ENCODE measurements at regions not wholly inside any gene's neighbourhood (a gene's known extent, or its start where the extent isn't known, plus 50 kb on each side); places are given as distances from the start of the nearest gene placed in this dataset.

GRCh38 chr19:28034936-28035335, 1178.0 kb downstream of the UQCRFS1 start:
- no peak for DNase-seq (ENCODE audit: low read depth in 2 of 2)

GRCh38 chr19:28028881-28029444, 1184.0 kb downstream of the UQCRFS1 start:
- DNase-seq (ENCODE audit: low read depth in 2 of 2), result no peak

GRCh38 chr19:28027116-28027515, 1185.8 kb downstream of the UQCRFS1 start:
- DNase-seq (ENCODE audit: low read depth in 2 of 2), result no peak

- DNase-seq (ENCODE audit: low read depth in 2 of 2), result no peak
Observed at GRCh38 chr19:28026636-28027035, 1186.3 kb downstream of the UQCRFS1 start.

- no peak for DNase-seq (ENCODE audit: low read depth in 2 of 2)
Observed at GRCh38 chr19:28024920-28025319, 1188.0 kb downstream of the UQCRFS1 start.

- DNase-seq (ENCODE audit: low read depth in 2 of 2), result no peak
Observed at GRCh38 chr19:28023064-28023463, 1189.9 kb downstream of the UQCRFS1 start.

GRCh38 chr19:28022506-28022905, 1190.4 kb downstream of the UQCRFS1 start:
- DNase-seq (ENCODE audit: low read depth in 2 of 2), result no peak

- no peak for DNase-seq (ENCODE audit: low read depth in 2 of 2)
Observed at GRCh38 chr19:28021259-28022185, 1191.4 kb downstream of the UQCRFS1 start.

- DNase-seq (ENCODE audit: low read depth in 2 of 2), result no peak
Observed at GRCh38 chr19:28020619-28021258, 1192.2 kb downstream of the UQCRFS1 start.

- no peak for DNase-seq (ENCODE audit: low read depth in 2 of 2)
Observed at GRCh38 chr19:28019901-28020300, 1193.0 kb downstream of the UQCRFS1 start.

- DNase-seq (ENCODE audit: low read depth in 2 of 2), result no peak
Observed at GRCh38 chr19:28019371-28019770, 1193.6 kb downstream of the UQCRFS1 start.

- DNase-seq (ENCODE audit: low read depth in 2 of 2), result no peak
Observed at GRCh38 chr19:28018499-28018898, 1194.5 kb downstream of the UQCRFS1 start.

GRCh38 chr19:28014615-28015405, 1198.1 kb downstream of the UQCRFS1 start:
- no peak for DNase-seq (ENCODE audit: low read depth in 2 of 2)

- DNase-seq (ENCODE audit: low read depth in 2 of 2), result no peak
Observed at GRCh38 chr19:28012361-28012760, 1200.6 kb downstream of the UQCRFS1 start.

GRCh38 chr19:28010656-28011055, 1202.3 kb downstream of the UQCRFS1 start:
- no peak for DNase-seq (ENCODE audit: low read depth in 2 of 2)

GRCh38 chr19:28009696-28010095, 1203.3 kb downstream of the UQCRFS1 start:
- no peak for DNase-seq (ENCODE audit: low read depth in 2 of 2)

- DNase-seq (ENCODE audit: low read depth in 2 of 2), result no peak
Observed at GRCh38 chr19:28008695-28009094, 1204.3 kb downstream of the UQCRFS1 start.

- no peak for DNase-seq (ENCODE audit: low read depth in 2 of 2)
Observed at GRCh38 chr19:28003543-28003942, 1209.4 kb downstream of the UQCRFS1 start.

GRCh38 chr19:27997069-27997468, 1215.9 kb downstream of the UQCRFS1 start:
- no peak for DNase-seq (ENCODE audit: low read depth in 2 of 2)

GRCh38 chr19:27993619-27994570, 1219.1 kb downstream of the UQCRFS1 start:
- DNase-seq (ENCODE audit: low read depth in 2 of 2), result no peak

- no peak for DNase-seq (ENCODE audit: low read depth in 2 of 2)
Observed at GRCh38 chr19:27986299-27986698, 1226.7 kb downstream of the UQCRFS1 start.
